ENCODE measurements at regions not wholly inside any gene's neighbourhood (a gene's known extent, or its start where the extent isn't known, plus 50 kb on each side); places are given as distances from the start of the nearest gene placed in this dataset.

GRCh38 chr6:223136-223535, 69.2 kb upstream of the DUSP22 start:
- no peak overlapping the region for H3K27ac ChIP-seq (ENCODE audit: low read depth in 1 of 2, low read length in 1 of 2)
- DNase-seq (no peak), ATAC-seq (ENCODE audit: insufficient read depth, low FRiP score) (no peak)
- H3K27me3 ChIP-seq (ENCODE audit: control insufficient read depth in 3 of 3, insufficient read depth in 3 of 3, low read length in 2 of 3): no peaks in the 10 kb centered on the region
- no peak overlapping the region for H3K9ac ChIP-seq (ENCODE audit: insufficient read depth in 1 of 2, low read length in 2 of 2)
- no peaks in the 10 kb centered on the region for H3K36me3 ChIP-seq (ENCODE audit: control insufficient read depth in 4 of 4, insufficient read depth in 4 of 4, low read length in 4 of 4)
- no peak for TF ChIP-seq CTCF (IDR thresholded peaks at IDR 0.05; ENCODE audit: control extremely low read depth, extremely low read depth)
- H3K4me1 ChIP-seq (ENCODE audit: control insufficient read depth in 5 of 5, insufficient read depth in 5 of 5, low read length in 5 of 5): peaks cover 0 to 8% (median 0%) of the 10 kb centered on the region in 5 donors
- H3K9me3 ChIP-seq (ENCODE audit: control insufficient read depth in 4 of 4, insufficient read depth in 3 of 4, low read length in 3 of 4): no peaks in the 10 kb centered on the region
- 83 to 84% methylated on average over 9 of the region's 9 CpGs for WGBS, 2 donors
- no peak overlapping the region for H3K4me3 ChIP-seq

- ATAC-seq (ENCODE audit: insufficient read depth, low FRiP score): no peak
- Histone ChIP-seq H3K27ac (ENCODE audit: low read depth in 1 of 2, low read length in 1 of 2) (no peak overlapping the region), H3K9ac (ENCODE audit: insufficient read depth in 1 of 2, low read length in 2 of 2) (no peak overlapping the region), H3K9me3 (ENCODE audit: control insufficient read depth in 4 of 4, insufficient read depth in 3 of 4, low read length in 3 of 4) (no peaks in the 10 kb centered on the region), H3K27me3 (ENCODE audit: control insufficient read depth in 3 of 3, insufficient read depth in 3 of 3, low read length in 2 of 3) (no peaks in the 10 kb centered on the region), H3K4me3 (no peak overlapping the region), H3K36me3 (ENCODE audit: control insufficient read depth in 4 of 4, insufficient read depth in 4 of 4, low read length in 4 of 4) (no peaks in the 10 kb centered on the region), H3K4me1 (ENCODE audit: control insufficient read depth in 5 of 5, insufficient read depth in 5 of 5, low read length in 5 of 5) (peaks cover 0 to 8% (median 0%) of the 10 kb centered on the region in 5 donors)
- no peak for TF ChIP-seq CTCF (IDR thresholded peaks at IDR 0.05; ENCODE audit: control extremely low read depth, extremely low read depth)
- DNase-seq: no peak
- WGBS, 2 donors: 94 to 95% methylated on average over 12 of the region's 12 CpGs
Measured at GRCh38 chr6:223763-224162, 68.5 kb upstream of the DUSP22 start.

- WGBS, 2 donors: 95 to 97% methylated on average over 13 of the region's 13 CpGs
Measured at GRCh38 chr6:224350-224749, 67.9 kb upstream of the DUSP22 start.

More at GRCh38 chr6:224350-224749, 67.9 kb upstream of the DUSP22 start:
- ATAC-seq (ENCODE audit: insufficient read depth, low FRiP score) (no peak), DNase-seq (no peak)
- Histone ChIP-seq H3K9ac (ENCODE audit: insufficient read depth in 1 of 2, low read length in 2 of 2) (no peak overlapping the region), H3K27ac (ENCODE audit: low read depth in 1 of 2, low read length in 1 of 2) (no peak overlapping the region), H3K27me3 (ENCODE audit: control insufficient read depth in 3 of 3, insufficient read depth in 3 of 3, low read length in 2 of 3) (no peaks in the 10 kb centered on the region), H3K4me1 (ENCODE audit: control insufficient read depth in 5 of 5, insufficient read depth in 5 of 5, low read length in 5 of 5) (peaks cover 0 to 8% (median 0%) of the 10 kb centered on the region in 5 donors), H3K36me3 (ENCODE audit: control insufficient read depth in 4 of 4, insufficient read depth in 4 of 4, low read length in 4 of 4) (no peaks in the 10 kb centered on the region), H3K9me3 (ENCODE audit: control insufficient read depth in 4 of 4, insufficient read depth in 3 of 4, low read length in 3 of 4) (no peaks in the 10 kb centered on the region), H3K4me3 (no peak overlapping the region)
- TF ChIP-seq CTCF (IDR thresholded peaks at IDR 0.05; ENCODE audit: control extremely low read depth, extremely low read depth): no peak

Data from lung (tissue), 11 donors.